C4-2B (cell line): ENCODE measurements at regions not wholly inside any gene's neighbourhood (a gene's known extent, or its start where the extent isn't known, plus 50 kb on each side); places are given as distances from the start of the nearest gene placed in this dataset.

ENCODE experiments used
- H3K27ac ChIP-seq: fragments of 450-650 bp; 2 replicates; pipeline ENCODE4 v1.5.1; 2017
- ZFX ChIP-seq: fragments of 450-650 bp; IDR thresholded peaks from 2 replicates; pipeline ENCODE4 v1.6.1; 2017
- TF ChIP-seq, protein P1 (sequence below): fragments of 450-650 bp; conservative IDR thresholded peaks from 2 replicates; pipeline ENCODE4 v1.5.1; 2017; ENCODE audit warnings: mild to moderate bottlenecking

DNA sequence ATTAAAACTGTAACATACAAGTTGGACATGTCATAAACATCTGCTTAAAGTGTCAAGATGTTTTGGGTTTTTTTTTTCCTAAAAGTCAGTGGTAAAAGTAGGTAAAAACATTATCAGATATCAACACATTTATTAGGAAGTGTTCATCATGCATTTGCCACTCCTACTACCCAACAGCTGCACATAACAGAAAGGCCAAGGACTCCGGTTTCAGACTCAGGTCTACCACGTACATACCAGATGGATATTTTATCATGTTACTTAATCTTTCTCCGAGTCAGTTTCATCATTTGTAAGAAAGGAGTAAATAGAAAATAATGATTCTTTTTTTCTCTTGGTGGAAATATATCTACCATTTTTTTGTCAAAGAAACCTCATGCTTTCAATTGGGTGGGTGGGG lies 192.3 kb downstream of the UBE2E3 start:
- no peak for TF ChIP-seq ZFX
- TF ChIP-seq, protein P1, sequence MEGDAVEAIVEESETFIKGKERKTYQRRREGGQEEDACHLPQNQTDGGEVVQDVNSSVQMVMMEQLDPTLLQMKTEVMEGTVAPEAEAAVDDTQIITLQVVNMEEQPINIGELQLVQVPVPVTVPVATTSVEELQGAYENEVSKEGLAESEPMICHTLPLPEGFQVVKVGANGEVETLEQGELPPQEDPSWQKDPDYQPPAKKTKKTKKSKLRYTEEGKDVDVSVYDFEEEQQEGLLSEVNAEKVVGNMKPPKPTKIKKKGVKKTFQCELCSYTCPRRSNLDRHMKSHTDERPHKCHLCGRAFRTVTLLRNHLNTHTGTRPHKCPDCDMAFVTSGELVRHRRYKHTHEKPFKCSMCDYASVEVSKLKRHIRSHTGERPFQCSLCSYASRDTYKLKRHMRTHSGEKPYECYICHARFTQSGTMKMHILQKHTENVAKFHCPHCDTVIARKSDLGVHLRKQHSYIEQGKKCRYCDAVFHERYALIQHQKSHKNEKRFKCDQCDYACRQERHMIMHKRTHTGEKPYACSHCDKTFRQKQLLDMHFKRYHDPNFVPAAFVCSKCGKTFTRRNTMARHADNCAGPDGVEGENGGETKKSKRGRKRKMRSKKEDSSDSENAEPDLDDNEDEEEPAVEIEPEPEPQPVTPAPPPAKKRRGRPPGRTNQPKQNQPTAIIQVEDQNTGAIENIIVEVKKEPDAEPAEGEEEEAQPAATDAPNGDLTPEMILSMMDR: no peak
- H3K27ac ChIP-seq: no peak overlapping the region

DNA sequence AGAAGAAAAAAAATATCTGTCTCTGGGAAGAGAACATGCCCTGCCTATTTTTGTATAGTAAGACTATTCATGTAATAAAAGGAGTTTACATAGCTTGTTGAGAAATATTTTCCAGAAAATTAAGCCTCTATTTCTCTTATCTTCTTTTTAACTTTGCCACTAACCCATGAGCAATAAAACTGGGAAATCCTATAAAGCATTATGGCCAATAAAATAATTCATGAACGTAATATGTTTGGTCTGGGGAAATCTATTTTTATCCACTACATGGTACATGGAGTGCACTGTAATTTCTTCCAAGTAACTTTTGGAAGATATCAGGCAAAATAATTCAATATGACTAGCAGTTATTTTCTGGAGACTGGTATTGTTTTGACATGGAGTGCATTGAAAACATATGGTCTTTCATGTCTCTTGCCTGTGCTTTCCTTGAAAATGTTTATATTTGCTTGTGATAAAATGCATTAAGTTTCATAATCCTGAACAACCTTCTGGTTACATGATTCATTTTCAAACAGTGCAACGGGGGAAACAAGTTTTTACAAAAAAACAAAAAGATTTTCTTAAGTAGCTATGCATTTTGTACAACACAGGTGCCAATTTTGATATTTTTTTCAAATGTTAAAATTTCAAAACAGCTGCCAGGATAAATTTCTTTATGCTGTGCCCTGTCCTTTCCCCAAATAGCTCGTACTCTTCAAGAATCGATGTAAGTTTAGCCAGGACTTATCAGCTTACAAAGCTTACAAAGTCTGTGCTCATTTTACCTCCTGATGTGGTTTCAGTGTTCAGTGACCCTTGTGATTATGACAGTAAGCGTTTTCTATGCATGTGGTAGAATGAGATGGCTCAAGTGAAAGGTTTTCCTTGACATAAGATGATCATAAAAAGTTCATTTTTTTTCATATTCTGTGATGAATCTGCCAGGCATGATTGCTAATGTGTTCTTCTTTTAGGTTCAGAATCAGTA lies 194.5 kb downstream of the UBE2E3 start:
- H3K27ac ChIP-seq: no peak overlapping the region
- TF ChIP-seq, protein P1: no peak
- no peak for TF ChIP-seq ZFX

DNA sequence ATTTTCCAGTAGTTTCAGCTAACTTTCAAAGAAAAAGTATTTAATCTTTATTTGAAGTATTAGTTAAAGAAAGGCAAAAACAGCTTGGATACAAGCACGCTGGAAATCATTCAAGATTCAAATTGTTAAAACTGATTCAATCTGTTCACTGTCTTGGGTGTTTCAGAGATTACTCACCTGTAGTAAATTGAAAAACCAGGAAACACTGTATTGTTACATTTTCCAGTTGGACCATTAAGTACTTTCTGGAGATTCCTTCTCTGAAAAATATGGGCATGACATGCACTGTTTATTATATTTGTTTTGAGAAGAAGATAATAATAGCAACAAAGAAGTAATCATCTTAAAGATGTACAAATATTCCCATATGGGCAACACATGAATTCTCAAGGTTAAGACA lies 196.1 kb downstream of the UBE2E3 start:
- TF ChIP-seq, protein P1: no peak
- no peak for TF ChIP-seq ZFX
- H3K27ac ChIP-seq: no peak overlapping the region

DNA sequence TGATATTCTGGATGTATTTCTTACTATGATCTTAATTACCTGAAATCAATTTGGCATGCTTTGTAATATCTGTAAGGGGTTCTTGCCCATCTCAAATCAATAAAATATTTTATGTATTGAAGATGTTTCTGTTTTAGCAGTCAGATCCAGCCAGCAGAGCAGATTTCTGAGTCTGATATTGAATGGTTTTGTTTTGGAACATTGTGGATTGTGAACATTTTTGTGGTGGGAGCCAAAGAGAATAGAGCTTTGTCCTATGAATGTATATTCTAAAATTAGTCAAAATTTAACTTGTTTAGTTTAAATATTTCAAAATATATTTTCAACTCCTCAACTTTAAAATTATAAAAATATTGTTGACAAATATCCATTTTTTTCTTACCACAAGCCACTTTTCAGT lies 197.0 kb downstream of the UBE2E3 start:
- no peak for TF ChIP-seq ZFX
- TF ChIP-seq, protein P1: no peak
- no peak overlapping the region for H3K27ac ChIP-seq

DNA sequence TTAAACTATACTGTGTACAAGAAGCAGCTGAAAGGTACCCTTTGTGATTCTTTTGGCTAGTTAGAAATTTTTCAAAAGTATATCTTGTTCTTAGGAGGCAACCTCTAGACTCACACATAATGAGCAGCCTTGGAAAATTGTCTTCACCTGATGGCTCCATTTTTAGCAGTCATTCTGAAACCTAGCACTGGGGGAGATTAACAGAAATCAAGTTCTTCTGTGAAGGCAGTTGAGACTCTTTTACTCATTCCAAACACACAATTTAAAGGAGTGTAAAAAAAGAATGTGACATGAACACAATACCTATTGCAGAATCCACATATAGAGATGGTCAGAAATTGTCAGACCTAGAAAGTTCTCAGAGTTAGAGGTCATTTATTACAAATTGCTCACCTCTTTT lies 197.7 kb downstream of the UBE2E3 start:
- no peak for TF ChIP-seq ZFX
- TF ChIP-seq, protein P1: no peak
- H3K27ac ChIP-seq: no peak overlapping the region

DNA sequence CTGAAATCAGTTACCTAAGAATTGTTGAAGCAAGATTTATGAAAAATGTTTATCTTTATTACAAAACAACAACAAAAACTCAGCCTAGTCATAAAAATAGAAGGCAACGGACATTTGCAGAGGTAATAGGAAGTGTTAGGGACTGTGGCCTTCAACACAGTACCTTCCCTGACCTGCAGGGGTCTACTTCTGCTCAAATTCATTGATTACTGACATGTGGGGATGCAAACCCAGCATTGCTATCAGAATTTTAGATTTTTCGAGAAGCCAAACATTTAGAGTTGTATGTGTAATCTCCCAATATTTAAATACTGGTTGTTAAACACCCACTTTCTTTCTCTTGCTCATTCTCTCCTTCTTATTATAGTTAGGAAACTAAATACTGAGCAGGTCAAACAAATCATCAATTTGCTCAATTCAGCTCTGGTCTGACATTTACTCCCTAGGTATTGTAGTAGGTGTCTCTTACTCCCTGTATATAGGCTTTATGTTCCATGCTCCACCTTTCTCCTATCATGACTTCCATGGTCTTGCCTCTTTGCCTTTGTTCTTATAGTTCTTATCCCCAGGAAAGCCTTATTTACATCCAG lies 198.5 kb downstream of the UBE2E3 start:
- TF ChIP-seq, protein P1: peak; percentile 51
- no peak for TF ChIP-seq ZFX
- H3K27ac ChIP-seq: no peak overlapping the region

DNA sequence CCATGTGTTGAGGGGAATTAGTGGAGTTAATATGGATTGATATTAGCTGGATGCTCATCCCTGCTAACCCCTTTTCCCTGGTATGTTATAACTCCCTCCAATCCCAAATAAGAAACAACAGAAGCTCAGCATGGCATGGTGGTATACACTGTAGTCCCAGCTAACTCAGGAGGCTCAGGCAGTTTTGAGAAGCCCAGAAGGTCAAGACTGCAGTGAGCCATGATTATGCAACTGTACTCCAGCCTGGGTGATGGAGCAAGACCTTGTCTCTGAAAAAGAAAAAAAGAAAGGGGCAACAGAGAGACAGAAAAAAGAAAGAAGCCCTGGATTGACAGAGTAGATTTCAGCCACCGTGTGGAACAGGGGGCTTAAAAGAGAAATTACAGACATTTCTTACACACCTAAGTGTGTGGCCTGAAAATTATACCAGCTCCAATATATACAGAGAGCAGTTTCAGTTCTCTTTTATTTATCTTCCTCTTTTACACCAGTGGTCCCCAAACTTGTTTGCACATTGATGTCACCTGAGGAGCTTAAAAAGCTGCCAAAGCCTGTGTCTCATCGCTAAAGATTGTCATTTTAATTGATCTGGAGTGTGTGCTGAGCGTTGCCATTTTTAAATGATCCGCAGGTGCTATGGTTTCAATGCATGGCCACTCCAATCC lies 203.6 kb downstream of the UBE2E3 start:
- TF ChIP-seq, protein P1: no peak
- no peak for TF ChIP-seq ZFX
- no peak overlapping the region for H3K27ac ChIP-seq
